AML-193 (cell line): ENCODE measurements at regions not wholly inside any gene's neighbourhood (a gene's known extent, or its start where the extent isn't known, plus 50 kb on each side); places are given as distances from the start of the nearest gene placed in this dataset.

ENCODE experiments used
- DNase-seq, 2 experiments: peaks; one replicate each; lab custom pipeline; 2025; lab: John Stamatoyannopoulos, UW

DNA sequence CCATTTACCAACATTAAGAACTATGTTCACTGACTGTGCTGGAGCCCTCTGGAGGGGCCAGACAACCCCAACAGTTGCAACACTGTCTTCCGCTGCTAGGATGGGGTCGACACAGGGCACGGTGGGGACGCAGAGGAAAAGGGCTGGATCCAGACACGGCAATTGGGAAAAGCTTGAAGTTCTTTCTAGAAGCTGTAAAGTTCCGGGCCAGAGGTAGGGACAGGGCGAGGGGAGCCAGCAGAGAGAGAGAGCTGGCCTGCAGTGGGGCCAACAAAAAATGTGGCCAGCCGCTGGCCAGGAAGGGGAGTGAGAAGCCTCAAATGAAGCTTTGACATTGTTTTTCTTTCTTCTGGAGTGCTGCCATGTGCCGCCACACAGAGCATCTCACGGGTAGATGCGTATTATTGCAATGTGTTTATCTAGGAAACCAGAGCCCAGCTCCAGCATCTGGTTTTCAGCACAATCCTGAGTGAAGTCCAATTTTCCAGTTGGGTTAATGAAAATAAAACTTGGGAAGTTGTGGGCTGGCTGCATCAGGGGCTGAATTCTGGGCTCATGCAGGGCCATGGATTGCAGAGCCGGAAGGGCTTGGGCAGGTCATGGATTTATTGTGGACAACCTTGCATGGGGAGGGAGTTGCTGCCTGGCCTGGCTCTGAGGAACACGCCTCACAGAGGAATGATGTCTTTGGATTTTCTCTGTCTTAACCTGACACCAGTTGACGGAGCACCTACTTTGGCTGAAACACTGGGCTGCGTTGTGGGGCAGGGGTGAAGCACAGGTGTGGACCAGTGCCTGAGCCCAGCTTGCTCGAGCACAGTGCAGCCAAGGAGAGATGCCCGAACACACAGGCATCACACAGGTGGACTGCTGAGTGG is 67.6 kb upstream of the AMPD3 start:
- no peak for DNase-seq

DNA sequence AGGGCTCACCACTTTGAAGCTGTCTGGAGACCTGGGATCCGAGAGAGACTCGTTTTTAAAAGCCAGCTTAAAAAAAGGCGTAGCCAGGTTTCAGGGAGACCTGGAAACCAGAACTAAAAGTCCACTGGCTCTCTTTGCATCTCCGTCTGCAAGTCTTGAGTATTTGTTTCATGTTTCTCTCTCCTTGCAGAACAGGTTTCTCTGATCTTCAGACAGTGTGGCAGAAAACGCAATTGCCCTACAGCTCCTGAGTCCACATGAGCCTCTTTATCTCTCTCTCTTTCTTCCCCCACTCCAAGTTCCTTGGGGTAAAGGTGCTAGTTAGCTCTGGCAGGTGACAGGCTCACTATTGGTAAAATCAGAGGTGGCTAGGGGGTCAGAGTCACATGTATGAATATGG is 67.0 kb upstream of the AMPD3 start:
- DNase-seq = no peak

DNA sequence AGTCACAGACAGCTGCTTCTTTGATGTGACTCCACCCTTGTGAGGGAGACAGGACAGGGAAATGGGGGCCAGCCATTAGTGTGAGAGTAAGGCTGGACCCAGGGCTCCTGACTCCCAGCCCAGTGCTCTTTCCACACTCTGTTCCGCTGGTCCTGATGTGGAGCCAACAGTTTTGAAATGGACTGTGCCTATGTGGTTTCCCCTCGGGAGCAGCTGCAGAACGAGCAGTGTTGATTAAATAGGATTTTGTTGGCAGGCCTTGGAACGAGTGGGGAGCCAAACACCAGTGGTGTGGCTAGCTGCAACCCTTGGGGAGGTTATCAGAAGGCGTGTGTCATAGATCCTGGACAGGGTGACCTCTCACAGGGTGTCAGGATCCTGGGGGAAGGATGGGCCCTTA is 66.5 kb upstream of the AMPD3 start:
- DNase-seq = no peak

DNA sequence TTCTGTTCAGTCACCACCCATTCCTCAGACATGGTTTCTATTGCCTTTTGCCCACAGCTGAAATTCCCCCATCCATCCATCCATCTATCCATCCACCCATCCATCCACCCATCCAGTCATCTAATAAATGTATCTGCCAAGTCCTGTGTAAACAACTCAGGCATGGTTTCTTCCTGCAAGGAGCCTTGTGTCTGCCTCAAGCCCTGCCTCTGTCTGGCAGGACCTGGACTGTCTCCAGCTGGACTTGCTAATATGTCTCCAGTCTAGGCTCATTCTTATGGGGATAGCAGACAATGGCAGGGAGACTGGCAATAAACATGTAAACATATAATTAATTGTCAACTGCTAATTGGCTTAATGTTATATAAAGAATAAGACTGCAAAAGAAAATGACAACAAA is 64.7 kb upstream of the AMPD3 start:
- no peak for DNase-seq

DNA sequence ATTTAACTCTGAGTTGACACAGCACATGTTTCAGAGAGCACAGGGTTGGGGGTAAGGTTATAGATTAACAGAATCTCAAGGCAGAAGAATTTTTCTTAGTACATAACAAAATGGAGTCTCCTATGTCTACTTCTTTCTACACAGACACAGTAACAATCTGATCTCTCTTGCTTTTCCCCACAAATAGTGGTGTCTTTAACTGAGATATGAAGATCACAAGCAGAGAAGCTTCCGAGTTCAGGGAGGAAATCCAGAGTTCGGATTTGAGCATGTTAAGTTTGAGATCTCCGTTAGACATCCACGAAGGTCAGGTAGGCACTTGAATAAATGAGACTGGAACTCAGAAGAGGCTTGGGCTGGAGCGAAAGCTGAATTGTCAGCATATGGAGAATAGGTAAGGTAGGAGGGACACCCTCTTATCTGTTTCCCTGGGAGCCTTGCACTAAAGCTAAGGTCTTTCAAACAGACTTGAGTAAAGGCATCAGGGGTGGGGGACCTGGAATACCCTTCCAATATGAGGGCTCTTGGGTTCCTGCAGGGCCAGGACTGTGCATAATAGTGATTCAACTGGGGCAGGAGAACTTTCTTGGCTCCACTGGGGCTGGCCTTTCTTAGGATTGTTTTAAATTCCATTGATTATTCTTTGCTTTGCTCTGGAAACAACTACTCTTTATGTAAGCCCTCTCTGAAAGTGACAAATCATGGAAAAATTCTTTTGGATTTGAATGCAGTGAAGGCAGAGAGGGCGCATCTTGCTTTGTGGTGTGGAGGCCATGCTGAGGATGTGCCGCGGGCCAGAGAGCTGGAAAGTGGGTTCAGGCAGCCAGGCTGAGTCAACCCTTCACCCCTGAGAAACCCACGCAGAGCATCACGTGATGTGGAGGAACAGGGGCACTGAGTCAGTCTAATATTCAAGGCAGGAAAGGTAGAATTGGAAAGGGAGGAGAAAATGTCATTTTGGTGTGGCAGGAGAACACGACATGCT is 62.7 kb upstream of the AMPD3 start:
- DNase-seq = no peak

DNA sequence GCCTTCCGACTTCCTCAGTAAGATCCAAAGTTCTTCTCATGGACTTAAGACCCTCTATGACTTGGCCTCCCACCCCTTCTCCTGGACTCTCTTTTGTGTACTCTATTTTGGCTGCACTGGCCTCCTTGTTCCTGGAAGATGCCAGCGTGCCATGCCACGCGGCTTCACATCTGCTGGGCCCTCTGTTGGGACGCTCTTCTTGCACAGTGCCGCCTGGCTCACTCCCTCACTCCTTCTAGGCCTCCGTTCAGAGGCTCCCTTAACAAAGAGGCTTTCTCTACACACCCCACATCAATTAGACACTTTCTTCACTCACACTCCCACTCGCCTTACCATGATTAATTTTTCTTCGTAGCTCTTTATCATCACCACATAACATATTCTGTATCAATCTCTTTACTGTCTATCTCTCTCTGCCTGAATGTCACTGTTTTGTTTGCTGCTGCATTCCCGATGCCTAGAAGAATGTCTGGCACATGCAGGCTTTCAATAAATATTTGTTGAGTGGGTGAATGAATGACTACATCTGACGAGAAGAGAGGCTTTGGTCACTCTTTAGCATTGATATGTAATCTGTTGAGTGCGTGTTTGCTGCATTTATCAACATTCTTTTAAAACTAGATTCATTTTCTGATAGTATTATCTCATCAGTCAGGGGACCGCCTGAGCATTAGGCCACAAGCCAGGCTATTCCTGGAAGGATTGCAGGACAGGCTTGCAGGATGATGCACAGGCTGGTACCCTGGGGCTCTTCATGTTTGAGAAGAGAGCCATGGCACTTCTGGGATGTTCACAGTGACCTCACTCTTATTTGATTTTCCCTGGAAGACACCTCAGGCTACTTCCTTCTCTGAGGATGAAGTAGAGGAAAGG is 60.6 kb upstream of the AMPD3 start:
- no peak for DNase-seq

DNA sequence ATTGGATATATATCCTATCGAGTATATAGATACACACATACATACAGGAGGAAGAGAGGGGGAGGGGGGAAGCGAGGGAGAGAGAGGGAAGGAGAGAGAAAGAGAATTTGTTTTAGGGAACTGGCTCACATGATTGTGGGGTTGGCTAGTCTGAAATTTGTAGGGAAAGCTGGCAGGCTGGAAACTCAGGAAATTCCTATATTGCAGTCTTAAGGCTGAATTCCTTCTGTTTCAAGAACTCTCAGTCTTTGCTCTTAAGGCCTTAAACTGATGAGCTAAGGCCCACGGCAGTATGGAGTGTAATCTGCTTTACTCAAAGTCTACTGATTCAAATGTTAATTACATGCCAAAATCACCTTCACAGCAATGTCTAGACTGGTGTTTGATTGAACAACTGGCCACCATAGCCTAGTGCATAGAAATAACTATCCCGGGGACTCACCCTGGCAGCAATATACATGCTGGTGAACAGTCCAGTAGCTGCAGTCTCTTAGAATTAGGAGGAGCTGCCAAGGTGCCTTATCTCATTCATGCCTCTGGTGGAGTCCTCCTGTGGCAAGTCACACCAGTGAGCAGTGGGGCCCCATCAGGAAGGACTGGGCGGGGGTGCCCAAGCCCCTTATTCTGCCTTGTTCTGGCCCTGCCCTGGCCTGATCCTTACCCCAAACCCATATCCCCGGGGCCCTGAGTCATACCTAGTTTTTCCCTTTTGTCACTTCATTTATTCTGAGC is 59.7 kb upstream of the AMPD3 start:
- DNase-seq = no peak

DNA sequence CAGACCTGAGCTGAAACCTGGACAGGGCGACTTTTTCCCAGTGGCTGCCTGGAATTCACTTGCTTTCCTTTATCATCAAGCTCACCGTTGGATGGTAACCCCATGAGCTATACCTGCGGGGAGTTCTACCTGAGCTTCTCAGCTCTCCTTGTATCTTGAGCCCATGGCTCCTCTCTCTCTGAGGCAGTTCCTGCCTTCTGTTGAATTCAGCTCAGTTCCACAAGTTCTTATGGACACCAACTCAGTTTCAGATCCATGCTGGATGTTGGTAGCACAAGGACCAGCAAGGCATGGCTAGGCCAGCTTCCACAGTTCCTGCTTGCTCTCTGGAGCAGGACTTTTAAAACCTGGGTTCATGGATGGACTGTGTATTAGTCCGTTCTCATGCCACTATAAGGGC is 58.3 kb upstream of the AMPD3 start:
- DNase-seq = no peak

DNA sequence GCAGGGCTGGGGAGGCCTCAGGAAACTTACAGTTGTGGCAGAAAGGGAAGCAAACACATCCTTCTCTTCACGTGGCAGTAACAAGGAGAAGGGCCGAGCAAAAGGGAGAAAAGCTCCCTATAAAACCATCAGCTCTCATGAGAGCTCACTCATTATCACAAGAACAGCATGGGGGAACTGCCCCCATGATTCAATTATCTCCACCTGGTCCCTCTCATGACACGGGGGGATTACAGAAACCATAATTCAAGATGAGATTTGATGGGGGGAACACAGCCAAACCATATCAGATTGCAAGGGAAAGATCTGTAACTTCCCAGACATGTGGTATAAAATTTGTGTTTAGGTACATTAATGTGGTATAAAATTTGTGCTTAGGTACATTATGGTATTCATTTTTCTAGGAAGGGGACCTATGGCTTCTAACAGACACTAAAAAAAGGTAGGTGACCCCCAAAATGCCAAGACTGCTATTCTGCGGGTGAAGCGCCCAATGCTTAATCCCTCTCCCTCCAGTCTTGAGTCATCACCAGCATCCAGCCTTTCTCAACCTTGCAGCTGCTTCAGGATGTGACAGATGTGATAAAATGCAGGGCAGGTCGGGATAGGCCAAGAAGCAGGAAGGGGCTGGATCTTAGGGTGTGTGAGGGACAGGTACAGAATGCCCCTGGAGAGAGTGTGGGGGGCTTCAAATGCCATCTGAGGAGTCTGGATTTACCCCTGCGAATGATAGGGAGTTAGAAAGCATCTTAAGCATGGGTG is 57.7 kb upstream of the AMPD3 start:
- DNase-seq = no peak

DNA sequence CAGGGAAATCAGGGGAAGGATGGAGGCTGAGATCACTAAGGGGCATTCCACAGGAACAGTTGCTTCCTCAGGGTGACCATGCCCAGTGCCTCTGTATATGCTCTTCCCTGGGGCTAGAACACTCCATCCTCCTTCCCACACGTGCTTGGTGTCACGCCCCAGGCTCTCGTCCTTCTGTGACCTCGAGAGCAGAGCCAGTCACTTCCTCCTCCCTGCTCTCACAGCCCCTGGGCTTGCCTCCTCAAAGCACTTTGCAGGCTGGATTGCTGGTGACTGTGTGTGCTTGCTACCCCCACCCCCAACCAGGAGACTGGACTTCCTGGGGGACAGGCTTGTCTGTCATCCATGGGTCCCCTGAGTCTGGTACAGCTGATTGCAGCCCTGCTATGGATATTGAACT is 56.5 kb upstream of the AMPD3 start:
- DNase-seq = peak; percentile 39 to 40

DNA sequence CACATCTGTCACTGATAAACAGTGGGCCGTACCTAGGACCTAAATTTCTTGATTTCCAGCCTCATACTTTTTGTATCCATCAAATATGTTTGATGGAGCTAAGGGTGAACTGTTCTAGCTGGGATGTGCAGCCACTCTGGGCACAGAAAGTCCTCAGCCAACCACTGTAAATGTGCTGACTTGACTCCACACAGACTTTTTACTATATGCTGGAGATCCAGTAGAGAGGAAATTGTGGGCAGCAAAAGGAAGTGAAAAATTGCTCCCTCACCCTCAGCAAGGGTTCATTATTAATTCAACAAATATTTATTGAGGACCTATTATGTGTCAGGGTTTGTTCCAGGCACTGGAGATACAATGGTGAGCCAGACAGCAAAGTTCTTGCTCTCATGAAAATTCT is 54.2 kb upstream of the AMPD3 start:
- DNase-seq = peak; percentile 63 to 64

DNA sequence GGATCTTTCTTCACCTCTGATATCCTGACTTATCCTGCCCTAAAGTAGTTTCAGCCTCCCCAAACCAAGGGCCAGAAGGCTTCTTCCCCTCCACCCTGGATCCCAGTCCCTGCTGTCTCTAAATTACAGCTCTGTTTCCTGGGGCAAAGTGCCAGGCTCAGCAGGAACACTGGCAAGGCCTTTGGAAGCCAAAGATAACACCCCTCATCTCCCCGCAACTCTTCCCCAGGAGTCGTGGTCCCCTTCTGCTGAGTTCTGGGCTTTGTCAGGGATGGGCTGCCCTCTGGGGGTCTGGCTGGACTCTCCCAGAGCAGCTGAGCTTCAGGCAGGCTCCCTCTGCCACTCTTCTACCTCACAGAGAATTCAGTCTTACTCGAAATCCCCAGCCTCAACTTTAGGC is 53.8 kb upstream of the AMPD3 start:
- no peak for DNase-seq

DNA sequence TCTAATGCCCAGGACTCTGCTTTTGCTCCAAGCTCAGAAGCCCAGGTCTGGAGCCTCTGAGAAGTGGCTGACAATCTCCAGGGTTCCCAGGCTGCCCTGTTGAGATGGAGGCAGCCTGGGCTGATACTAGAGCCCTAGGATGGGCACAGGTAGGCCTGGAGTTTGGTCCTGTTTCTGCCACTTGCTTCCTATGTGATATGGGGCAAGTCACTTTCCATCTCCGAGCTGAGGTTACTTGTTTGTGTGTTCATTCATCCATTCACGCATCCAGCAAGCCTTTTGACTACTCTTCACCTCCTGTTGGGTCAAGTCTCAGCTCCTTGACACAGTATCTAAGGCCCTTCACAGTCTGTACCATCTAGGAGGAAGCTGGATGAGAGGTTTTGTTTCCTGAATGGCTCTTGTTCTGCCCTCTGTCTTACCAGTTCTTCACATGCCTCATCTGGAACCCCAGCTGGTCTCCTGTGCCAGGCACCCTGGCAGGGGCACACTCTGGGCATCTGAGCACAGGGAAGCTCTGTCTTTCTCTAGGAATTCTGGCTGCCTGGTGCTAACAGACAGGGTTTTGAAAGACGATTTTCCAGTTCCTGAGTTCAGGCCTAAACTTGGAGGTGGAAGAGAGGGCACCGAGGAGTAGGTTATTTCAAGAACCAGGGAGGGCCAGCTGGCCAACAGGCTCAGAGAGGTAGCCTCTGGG is 53.2 kb upstream of the AMPD3 start:
- DNase-seq = no peak
